Endometrium (tissue), 2 donors: ENCODE measurements at regions not wholly inside any gene's neighbourhood (a gene's known extent, or its start where the extent isn't known, plus 50 kb on each side); places are given as distances from the start of the nearest gene placed in this dataset.
"Not testable (repeated sequence)": the region's sequence is repeated elsewhere in the genome, so short reads cannot be mapped to it uniquely, and the experiment has no call there.

Experiments used
- FAIRE-seq: peaks from 2 replicates; lab custom pipeline; 2012; peaks lifted over from hg19 to GRCh38; lab: Jason Lieb, UNC
- donor health status: control.
- donor health status: control.

GRCh38 chr4:128758314-128758922 is 51.1 kb upstream of the JADE1 start:
- FAIRE-seq: no peak

GRCh38 chr4:128757712-128758111 is 51.8 kb upstream of the JADE1 start:
- no peak for FAIRE-seq

- FAIRE-seq: no peak
Observed at GRCh38 chr4:128751354-128751753, 58.1 kb upstream of the JADE1 start.

- FAIRE-seq: not testable (repeated sequence)
Observed at GRCh38 chr4:128741748-128742147, 67.8 kb upstream of the JADE1 start.

DNA sequence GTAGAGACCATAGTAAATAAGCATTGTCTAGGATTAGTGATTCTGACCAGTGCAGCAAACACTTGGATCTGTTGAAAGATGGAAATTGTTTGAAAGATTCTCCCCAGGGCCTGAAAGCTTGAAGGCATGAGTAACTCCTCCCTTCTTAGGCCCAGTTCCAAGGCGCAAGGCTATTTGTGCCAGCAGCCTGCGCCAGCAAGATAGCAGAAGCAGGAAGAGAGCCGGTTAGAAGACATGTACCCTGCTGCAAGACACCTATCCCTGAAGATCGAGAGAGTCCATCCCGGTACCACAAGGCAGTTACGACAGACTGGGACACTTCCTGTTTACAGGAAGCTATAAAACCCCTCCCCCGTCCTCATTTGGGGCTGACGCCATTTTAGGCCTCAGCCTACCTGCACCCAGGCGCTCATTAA is 72.4 kb upstream of the JADE1 start:
- no peak for FAIRE-seq

- no peak for FAIRE-seq
Observed at GRCh38 chr4:128735714-128736113, 73.8 kb upstream of the JADE1 start.

DNA sequence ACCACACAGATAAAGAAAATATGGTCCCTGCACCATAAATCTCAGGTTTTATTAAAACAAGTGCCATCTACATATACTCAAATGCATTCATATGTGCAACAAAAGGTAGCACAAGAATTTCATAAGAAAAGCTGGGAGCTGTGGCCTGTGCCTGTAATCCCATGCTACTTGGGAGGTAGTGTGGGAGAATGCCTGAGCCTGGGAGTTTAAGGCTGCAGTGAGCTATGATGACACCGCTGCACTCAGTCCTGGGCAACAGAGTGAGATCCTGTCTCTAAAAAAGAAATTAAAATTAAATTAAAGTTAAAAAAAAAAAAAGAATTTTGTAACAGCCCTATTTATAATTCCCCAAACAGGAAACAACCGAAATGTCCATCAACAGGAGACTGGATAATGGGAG is 81.3 kb upstream of the JADE1 start:
- no peak for FAIRE-seq

GRCh38 chr4:128727658-128728057 is 81.8 kb upstream of the JADE1 start:
- no peak for FAIRE-seq

- no peak for FAIRE-seq
Observed at GRCh38 chr4:128725405-128726055, 84.0 kb upstream of the JADE1 start.

GRCh38 chr4:128722911-128723310 is 86.6 kb upstream of the JADE1 start:
- no peak for FAIRE-seq

DNA sequence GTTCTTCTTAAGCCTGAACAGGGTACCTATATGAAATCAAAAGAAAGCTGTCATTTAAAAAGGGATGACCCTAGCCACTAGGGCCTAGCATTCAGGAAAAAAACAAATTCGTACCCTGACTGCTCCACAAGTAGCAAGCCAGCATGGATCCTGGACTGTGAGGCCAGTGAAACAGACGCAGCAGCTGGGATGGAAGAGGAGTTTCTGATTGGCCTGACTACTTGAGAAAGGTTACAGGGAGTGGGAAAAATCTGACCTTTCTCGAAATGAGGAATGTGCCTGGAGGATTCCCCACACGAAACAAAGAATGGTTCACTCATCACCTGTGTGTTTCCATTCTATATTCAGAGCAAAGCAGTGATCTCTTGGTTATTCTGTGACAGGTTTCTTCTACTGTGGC is 87.6 kb upstream of the JADE1 start:
- FAIRE-seq: no peak

DNA sequence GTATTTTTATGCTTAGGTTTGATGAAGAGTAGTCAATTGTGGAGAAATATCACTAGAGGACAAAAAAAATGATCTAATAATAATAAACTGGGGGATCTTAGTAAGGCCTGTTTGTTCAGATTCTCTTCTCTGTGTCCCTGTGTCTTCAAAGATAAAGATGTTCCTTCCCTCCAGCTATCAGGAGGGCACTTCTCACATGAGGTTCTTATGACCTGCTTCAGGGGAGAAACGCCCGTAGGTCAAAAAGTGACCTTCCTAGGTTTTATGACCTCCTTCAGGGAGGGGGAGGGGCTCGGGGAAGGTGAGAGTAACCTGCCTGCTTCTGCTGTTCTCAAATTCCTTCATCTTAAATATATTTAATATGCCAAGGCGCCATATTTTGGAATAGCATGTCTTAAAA is 89.2 kb upstream of the JADE1 start:
- FAIRE-seq: no peak

DNA sequence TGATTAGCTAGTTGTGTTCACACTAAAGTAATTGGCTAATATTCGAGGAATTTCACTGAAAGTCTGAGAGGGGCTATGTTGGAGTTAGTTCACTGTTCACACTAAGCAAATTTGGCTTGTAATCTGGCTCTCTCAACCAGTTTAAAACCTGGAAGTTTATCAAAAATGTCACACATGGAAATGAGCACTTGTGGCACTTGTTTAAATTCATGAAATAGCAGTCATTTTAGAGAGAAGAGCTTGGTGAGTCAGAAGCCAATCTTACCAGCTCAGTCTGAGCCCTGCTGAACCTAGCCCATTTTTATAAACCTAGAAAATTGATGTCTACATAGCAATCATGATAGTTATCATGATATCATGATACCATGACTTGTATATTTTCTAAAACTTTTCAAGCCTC is 90.7 kb upstream of the JADE1 start:
- no peak for FAIRE-seq

GRCh38 chr4:128716338-128716737 is 93.2 kb upstream of the JADE1 start:
- FAIRE-seq: no peak

GRCh38 chr4:128715616-128716015 is 93.9 kb upstream of the JADE1 start:
- FAIRE-seq: no peak

DNA sequence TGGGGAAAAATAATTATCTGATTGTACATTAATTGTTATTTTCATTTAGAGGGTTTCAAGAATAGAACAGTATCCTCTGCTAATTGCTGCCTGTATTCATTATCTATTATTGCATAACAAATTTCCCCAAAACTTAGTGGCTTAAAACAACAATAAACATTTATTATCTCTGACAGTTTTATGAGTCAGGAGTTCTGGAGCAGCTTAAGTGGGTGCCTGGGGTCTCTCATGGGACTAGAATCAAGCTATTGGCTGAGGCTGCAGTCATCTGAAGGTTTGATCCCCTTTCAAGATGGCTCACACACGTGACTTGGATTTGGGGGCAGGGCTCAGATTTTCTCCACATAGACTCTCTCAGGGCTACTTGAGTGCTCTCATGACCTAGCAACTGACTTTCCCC is 98.1 kb upstream of the JADE1 start:
- no peak for FAIRE-seq

DNA sequence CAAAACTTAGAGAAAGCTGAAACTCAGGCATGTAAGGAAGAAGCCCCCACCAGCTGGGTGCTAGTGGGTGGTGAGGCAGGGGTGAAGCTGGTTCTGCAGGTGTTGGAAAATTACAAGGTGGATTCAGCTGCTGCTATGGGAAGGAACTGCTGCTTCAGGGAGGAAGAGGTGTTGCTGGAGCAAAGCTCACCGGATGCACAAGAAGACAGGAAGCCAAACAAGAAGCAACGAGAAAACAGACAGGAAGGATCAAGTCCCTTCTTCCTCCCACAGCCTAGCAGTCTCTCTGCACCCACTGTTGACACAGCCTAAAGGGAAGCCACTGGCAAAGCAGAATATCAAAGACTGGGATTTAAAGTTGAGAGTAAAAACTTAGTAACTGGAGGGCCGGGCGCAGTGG is 100.2 kb upstream of the JADE1 start:
- FAIRE-seq: no peak

GRCh38 chr4:128707864-128708263 is 101.6 kb upstream of the JADE1 start:
- FAIRE-seq: no peak

GRCh38 chr4:128703948-128704347 is 105.6 kb upstream of the JADE1 start:
- no peak for FAIRE-seq

- no peak for FAIRE-seq
Observed at GRCh38 chr4:128700659-128701350, 108.7 kb upstream of the JADE1 start.

DNA sequence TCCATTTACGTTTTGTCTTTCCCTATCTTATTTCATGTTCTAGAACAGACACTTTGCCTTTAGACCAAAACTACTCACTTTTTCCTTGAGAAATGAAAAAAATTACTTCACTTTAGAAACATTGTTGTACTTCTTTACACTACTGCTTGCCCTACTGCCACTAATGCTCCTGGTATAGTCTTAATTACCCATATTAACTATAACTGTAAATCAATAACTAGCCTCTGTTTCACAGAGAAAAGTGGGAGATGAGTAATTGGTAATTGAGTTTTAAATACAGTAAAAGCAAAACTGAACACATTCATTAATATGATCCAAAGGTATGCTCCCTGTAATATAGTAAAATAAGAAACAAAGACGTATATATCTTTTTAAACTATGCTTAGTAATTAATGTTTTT is 111.1 kb upstream of the JADE1 start:
- FAIRE-seq: no peak

- no peak for FAIRE-seq
Observed at GRCh38 chr4:128697323-128697722, 112.2 kb upstream of the JADE1 start.

- FAIRE-seq: no peak
Observed at GRCh38 chr4:128690011-128690410, 119.5 kb upstream of the JADE1 start.
